PC-3 (cell line): ENCODE measurements at regions not wholly inside any gene's neighbourhood (a gene's known extent, or its start where the extent isn't known, plus 50 kb on each side); places are given as distances from the start of the nearest gene placed in this dataset.

ENCODE experiments used
- EZH2 ChIP-seq: fragments of 300-600 bp; sonication (generic); IDR thresholded peaks from one replicate; pipeline ENCODE4 v1.6.1; 2017; ENCODE audit warnings: antibody characterized with exemption, mild to moderate bottlenecking, low read length; ENCODE audit not compliant: unreplicated experiment
- EZH2phosphoT487 ChIP-seq: fragments of 300-600 bp; sonication (generic); IDR thresholded peaks from 2 replicates; pipeline ENCODE4 v1.6.1; 2018; ENCODE audit warnings: mild to moderate bottlenecking, antibody characterized with exemption, low read length, borderline replicate concordance
- TF ChIP-seq, protein P1 (sequence below): fragments of 300-600 bp; sonication (generic); conservative IDR thresholded peaks from 2 replicates; pipeline ENCODE4 v1.5.1; 2017; ENCODE audit warnings: antibody characterized with exemption, low read depth, mild to moderate bottlenecking, low read length

DNA sequence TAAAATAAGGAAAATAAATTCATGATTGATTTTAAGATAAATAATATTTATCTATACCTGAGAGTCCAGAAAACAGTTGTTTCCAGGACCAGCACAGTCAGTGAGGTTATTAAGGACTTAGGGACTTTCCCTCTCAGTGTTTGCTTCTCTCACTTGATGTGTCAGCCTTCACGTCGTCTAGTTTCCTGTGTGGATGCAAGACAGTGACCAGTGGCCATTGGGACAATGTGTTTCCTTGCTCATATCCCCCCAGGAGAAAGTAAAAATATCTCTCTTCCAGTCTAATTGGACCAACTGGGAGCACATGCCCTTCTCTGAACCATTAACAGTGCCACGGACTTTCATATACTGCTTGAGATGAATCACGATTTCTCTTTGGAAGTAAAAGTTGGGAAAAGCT, 157.8 kb upstream of the CTNNB1 start:
- TF ChIP-seq, protein P1, sequence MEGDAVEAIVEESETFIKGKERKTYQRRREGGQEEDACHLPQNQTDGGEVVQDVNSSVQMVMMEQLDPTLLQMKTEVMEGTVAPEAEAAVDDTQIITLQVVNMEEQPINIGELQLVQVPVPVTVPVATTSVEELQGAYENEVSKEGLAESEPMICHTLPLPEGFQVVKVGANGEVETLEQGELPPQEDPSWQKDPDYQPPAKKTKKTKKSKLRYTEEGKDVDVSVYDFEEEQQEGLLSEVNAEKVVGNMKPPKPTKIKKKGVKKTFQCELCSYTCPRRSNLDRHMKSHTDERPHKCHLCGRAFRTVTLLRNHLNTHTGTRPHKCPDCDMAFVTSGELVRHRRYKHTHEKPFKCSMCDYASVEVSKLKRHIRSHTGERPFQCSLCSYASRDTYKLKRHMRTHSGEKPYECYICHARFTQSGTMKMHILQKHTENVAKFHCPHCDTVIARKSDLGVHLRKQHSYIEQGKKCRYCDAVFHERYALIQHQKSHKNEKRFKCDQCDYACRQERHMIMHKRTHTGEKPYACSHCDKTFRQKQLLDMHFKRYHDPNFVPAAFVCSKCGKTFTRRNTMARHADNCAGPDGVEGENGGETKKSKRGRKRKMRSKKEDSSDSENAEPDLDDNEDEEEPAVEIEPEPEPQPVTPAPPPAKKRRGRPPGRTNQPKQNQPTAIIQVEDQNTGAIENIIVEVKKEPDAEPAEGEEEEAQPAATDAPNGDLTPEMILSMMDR: no peak
- TF ChIP-seq EZH2 (no peak), EZH2phosphoT487 (no peak)
